Activated CD4-positive, alpha-beta T cell treated with anti-CD3 and anti-CD28 coated beads, Interleukin-2, amount 10 ng/mL, durations not matched to agents 24 days and 14 days (primary cell): ENCODE measurements at regions not wholly inside any gene's neighbourhood (a gene's known extent, or its start where the extent isn't known, plus 50 kb on each side); places are given as distances from the start of the nearest gene placed in this dataset.
"Not testable (repeated sequence)": the region's sequence is repeated elsewhere in the genome, so short reads cannot be mapped to it uniquely, and the experiment has no call there.

Experiments
- DNase-seq: peaks from one replicate; pipeline ENCODE4 v3.0.0; 2022
- H3K27ac Mint-ChIP-seq: one replicate; pipeline ENCODE4 v1.8.0; 2022; ENCODE audit warnings: mild to moderate bottlenecking, mixed read lengths
- H3K27me3 Mint-ChIP-seq: one replicate; pipeline ENCODE4 v1.8.0; 2022; ENCODE audit warnings: mixed read lengths
- H3K36me3 Mint-ChIP-seq: one replicate; pipeline ENCODE4 v1.8.0; 2022; ENCODE audit warnings: low read depth, mild to moderate bottlenecking, mixed read lengths
- H3K4me1 Mint-ChIP-seq: one replicate; pipeline ENCODE4 v1.8.0; 2021; ENCODE audit warnings: mixed read lengths
- H3K4me3 Mint-ChIP-seq: one replicate; pipeline ENCODE4 v1.8.0; 2022; ENCODE audit warnings: mild to moderate bottlenecking, moderate library complexity, mixed read lengths
- H3K9me3 Mint-ChIP-seq: one replicate; pipeline ENCODE4 v1.8.0; 2021; ENCODE audit warnings: mixed read lengths
- intact Hi-C: fragments of 100-400 bp; cut with micrococcal nuclease; formaldehyde crosslinking; loops from one replicate; pipeline ENCODE4 v1.15.1; 2023

DNA sequence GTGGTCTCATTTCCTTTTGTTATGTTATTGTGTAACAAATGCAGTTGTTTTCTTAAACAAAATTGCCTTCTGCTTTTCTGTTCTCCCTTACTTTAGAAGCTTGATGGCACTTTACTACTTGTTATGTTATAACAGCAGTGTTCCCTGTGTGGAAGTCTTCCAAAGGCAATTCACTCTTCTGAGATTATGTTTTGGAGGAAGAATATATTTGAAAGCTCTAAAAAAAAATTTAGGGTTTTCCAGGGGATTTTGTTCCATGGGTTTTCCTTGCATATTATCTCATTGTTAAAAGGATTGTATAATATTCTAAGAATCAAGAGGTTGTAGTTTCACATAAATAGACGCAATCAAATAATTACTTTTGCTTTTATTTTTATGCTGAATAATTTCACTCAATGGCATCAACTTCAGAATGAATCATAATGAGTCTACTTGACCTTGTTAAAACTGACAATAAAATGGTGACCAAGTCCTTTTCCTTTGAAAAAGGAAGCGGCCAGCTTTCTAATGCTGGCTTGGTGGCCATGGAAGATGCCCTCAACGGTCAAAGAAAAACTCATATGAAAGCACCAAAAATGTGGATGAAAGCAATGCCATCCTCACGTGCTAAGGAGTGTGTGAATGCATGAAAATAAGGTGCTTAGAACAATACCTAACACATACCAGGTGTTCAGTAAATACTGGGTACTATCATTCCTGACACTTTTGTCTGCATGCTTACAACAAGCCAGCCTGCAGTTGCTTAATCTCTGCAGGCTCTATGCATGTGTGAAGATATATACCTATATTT, 92.4 kb upstream of the KLF6 start:
- H3K4me1 Mint-ChIP-seq = peaks cover 36% of the 10 kb centered on the region
- H3K36me3 Mint-ChIP-seq = no peaks in the 10 kb centered on the region
- H3K4me3 Mint-ChIP-seq = no peak overlapping the region
- H3K27me3 Mint-ChIP-seq = no peaks in the 10 kb centered on the region
- DNase-seq = no peak
- intact Hi-C loops = loop anchor here (10.0 kb wide), 1 partner anchor 777 kb away; no protein-coding TSS in a partner anchor
- H3K27ac Mint-ChIP-seq = no peak overlapping the region
- peaks cover 9% of the 10 kb centered on the region for H3K9me3 Mint-ChIP-seq

DNA sequence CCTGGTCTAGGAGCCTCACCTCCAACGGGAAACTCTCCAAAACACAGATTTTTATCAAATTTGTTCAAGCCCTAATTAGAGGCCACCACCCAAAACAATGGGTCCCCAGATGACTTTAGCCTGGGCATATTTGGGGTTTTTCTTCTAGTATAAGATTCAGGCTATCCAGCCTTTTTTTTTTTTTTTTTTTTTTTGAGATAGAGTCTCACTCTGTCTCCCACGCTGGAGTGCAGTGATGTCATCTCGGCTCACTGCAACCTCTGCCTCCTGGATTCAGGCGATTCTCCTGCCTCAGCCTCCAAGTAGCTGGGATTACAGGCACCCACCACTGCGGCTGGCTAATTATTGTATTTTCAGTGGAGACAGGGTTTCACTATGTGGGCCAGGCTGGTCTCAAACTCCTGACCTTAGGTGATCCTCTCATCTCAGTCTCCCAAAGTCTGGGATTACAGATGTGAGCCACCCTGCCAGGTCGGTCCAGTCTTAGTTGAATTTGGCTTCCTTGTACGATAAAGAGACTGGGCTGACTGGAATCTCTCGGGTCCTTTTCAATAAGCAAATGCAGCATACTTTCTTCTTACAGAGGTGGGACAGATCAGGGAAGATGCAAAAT, 91.4 kb upstream of the KLF6 start:
- H3K27ac Mint-ChIP-seq = peak overlapping the region; percentile 88
- H3K4me3 Mint-ChIP-seq = peak overlapping the region; percentile 39
- H3K4me1 Mint-ChIP-seq = peaks cover 45% of the 10 kb centered on the region
- H3K9me3 Mint-ChIP-seq = no peaks in the 10 kb centered on the region
- no peak for DNase-seq
- no peaks in the 10 kb centered on the region for H3K27me3 Mint-ChIP-seq
- H3K36me3 Mint-ChIP-seq = no peaks in the 10 kb centered on the region
- intact Hi-C loops = loop anchor here (10.0 kb wide), 1 partner anchor 778 kb away; no protein-coding TSS in a partner anchor

DNA sequence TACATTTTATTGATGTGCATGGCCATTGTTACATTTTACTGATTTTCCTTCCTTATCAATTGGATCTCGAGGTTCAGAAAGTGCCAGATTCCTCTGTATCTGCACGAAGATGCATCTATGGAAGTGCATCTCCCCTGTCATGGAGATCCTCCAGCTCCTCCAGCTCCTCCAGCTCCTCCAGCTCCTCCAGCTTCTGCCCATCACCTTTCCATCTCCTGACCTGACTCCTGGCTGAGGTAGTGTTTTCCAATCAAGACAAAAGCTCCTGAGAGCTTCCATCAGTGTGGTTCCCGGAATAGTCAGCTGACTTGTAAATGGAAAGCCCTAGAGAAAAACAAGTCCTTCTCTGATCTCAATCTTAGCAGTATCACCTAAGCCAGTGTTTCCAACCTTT, 90.8 kb upstream of the KLF6 start:
- H3K27me3 Mint-ChIP-seq = no peaks in the 10 kb centered on the region
- peak overlapping the region; percentile 88 for H3K27ac Mint-ChIP-seq
- H3K4me1 Mint-ChIP-seq = peaks cover 46% of the 10 kb centered on the region
- H3K36me3 Mint-ChIP-seq = no peaks in the 10 kb centered on the region
- H3K9me3 Mint-ChIP-seq = no peaks in the 10 kb centered on the region
- peak; percentile 66 for DNase-seq
- H3K4me3 Mint-ChIP-seq = peak overlapping the region; percentile 39
- intact Hi-C loops = loop anchor here (1.0 to 10.0 kb wide), 5 partner anchors 10 to 779 kb away; no protein-coding TSS in a partner anchor

DNA sequence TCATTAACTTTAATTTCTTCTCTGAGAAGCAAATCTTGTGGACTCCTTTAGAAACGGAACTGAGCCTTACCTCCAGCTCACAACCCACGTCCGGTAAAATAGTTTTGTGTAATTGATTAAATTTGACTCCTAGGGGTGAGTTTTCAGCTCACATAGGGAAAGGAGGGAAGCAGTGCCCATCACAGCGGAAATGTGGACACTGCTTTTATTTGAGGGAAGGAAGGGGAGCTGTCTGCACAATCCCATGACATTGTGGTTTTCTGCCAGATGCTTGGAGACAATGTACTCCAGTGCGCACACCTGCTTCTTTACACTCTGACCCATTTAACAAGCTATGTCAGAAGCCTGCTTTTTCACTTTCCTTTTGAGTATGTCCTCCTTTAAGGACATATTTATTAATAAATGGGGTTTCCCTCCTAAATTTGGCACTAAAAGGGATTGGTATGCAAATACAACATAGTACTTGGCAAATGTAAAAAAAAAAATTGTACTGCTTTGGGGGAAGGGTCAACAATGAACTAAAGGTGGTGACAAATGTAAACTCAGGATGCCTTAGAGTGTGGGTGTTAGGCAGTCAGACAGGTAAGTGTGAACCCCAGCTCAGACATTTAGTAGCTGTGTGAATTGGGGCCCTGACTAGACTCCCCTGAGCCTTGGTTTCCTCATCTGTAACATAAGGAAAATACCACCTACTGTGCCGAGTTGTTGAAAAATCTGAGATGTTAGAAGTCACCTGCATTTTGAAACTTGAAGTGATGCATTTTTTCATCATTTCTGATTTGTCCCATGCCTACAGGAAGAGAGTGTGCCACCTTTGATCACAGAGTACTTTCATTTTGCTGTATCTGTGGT, 90.2 kb upstream of the KLF6 start:
- no peaks in the 10 kb centered on the region for H3K9me3 Mint-ChIP-seq
- intact Hi-C loops = loop anchor here (1.0 to 10.0 kb wide), 5 partner anchors 9 to 780 kb away; no protein-coding TSS in a partner anchor
- no peaks in the 10 kb centered on the region for H3K27me3 Mint-ChIP-seq
- DNase-seq = peak; percentile 75
- H3K4me3 Mint-ChIP-seq = peak overlapping the region; percentile 39
- peaks cover 46% of the 10 kb centered on the region for H3K4me1 Mint-ChIP-seq
- peak overlapping the region; percentile 88 for H3K27ac Mint-ChIP-seq
- H3K36me3 Mint-ChIP-seq = no peaks in the 10 kb centered on the region

DNA sequence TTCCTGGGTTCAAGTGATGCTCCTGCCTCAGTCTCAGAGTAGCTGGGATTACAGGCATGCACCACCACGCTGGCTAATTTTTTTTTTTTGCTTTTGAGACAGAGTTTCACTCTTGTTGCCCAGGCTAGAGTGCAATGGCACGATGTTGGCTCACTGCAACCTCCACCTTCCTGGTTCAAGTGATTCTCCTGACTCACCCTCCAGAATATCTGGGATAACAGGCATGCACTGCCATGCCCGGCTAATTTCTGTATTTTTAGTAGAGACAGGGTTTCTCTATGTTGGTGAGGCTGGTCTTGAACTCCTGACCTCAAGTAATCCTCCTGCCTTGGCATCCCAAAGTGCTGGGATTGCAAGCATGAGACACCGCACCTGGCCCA, 89.6 kb upstream of the KLF6 start:
- not testable (repeated sequence) for H3K36me3 Mint-ChIP-seq
- H3K4me1 Mint-ChIP-seq = peaks cover 47% of the 10 kb centered on the region

DNA sequence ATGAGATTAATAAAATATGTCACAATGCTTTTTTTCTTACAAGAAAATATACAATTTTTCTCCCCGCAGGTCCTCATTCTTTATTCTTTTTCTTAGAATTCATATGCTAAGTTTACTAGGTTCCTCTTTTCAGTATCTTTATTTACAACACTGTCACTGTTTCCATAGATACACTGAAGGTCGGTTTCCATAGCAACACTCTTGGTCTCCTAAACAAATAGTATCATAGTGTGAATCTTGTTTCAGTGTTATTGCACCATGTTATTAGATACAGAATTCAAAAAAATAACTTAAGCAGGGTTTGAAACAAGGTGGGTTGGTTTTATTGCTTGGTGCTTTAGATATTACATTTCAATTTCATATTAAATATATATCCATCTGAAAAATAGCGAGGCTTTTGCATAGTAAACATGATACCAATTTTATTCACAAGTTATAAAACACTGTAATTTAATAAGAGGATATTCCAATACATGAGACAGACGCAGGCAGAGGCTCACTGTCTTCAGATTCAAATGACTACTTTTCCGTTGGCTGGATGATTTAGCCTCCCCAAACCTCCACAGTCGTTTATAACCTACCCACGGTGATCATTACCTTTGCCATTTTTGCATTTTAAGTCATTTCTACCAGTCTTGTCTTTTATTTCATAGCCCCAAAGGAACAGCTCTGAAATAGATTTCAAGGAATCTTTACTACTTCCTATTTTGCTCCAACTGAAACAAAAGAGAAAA, 88.9 kb upstream of the KLF6 start:
- Mint-ChIP-seq H3K27ac (peak overlapping the region; percentile 88), H3K36me3 (no peaks in the 10 kb centered on the region), H3K9me3 (no peaks in the 10 kb centered on the region), H3K4me1 (peaks cover 52% of the 10 kb centered on the region), H3K27me3 (no peaks in the 10 kb centered on the region), H3K4me3 (peak overlapping the region; percentile 14)
- DNase-seq = peak; percentile 81
- intact Hi-C loops = loop anchor here (1.0 to 10.0 kb wide), 7 partner anchors 15 to 781 kb away; no protein-coding TSS in a partner anchor

More for the DNA sequence above, 89.6 kb upstream of the KLF6 start:
- H3K27ac Mint-ChIP-seq = peak overlapping the region; percentile 88
- not testable (repeated sequence) for H3K27me3 Mint-ChIP-seq, DNase-seq, H3K9me3 Mint-ChIP-seq
- peak overlapping the region; percentile 39 for H3K4me3 Mint-ChIP-seq
- intact Hi-C loops = loop anchor here (2.0 to 10.0 kb wide), 4 partner anchors 14 to 780 kb away; no protein-coding TSS in a partner anchor

DNA sequence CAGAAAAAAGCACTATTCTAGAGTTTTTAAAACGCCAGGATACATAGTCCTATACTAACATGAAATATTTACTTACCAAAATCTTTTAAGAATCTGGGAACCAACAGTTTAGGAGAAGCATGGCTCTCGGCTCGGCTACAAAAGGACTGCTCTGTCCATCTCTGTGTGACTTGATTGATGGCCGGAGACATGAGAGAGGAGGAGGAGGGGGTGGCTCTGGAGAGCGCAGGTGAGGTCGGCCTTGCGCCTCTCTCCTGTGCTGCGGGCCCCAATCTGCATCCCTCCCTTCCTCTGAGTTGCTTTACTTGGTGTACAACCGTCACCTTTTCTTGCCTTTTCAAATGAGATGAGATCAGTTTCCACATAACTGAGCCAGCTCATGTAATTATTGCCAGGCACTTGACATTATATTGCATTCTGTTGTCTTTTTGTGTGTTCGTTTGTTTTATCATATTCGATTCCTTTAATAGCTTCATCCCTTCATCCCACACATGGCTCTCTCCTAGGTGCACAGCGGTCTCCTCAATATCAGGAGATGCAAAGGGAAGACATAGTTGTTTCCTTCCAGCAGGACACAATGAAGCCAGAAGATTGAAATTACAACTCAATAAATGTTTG, 87.8 kb upstream of the KLF6 start:
- intact Hi-C loops = loop anchor here (1.0 to 10.0 kb wide), 4 partner anchors 21 to 782 kb away; no protein-coding TSS in a partner anchor
- Mint-ChIP-seq H3K4me3 (no peak overlapping the region), H3K9me3 (no peaks in the 10 kb centered on the region), H3K27ac (peak overlapping the region; percentile 88), H3K36me3 (no peaks in the 10 kb centered on the region), H3K27me3 (no peaks in the 10 kb centered on the region), H3K4me1 (peaks cover 62% of the 10 kb centered on the region)
- DNase-seq = no peak

DNA sequence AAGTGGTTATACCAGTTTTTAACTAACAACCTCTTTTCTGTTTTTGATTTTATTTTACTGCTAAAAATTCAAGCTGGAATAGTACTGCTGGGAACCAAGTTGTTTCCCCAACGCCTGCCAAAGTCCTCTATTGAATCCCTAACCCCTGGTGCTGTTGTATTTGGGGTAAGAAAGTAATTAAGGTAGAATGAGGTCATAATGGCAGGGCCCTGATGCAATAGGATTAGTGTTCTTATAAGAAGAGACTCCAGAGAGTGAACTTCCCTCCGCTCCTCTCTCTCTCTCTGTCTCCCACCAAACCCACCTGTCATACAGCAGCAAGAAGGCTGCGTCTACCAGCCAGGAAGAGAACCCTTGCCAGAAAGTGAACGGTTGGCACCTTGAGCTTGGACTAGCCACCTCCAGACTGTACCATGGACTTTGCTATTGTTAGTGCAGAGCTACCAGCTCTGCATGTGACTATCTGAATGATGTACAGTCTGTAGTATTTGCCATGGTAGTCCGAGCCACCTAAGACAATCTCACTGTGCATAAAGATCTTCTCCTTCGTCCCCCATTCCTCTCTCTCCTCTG, 86.5 kb upstream of the KLF6 start:
- Mint-ChIP-seq H3K4me1 (peaks cover 70% of the 10 kb centered on the region), H3K4me3 (no peak overlapping the region), H3K27ac (peak overlapping the region; percentile 14), H3K36me3 (no peaks in the 10 kb centered on the region), H3K27me3 (no peaks in the 10 kb centered on the region), H3K9me3 (no peaks in the 10 kb centered on the region)
- intact Hi-C loops = loop anchor here (10.0 kb wide), 1 partner anchor 783 kb away; no protein-coding TSS in a partner anchor
- no peak for DNase-seq

DNA sequence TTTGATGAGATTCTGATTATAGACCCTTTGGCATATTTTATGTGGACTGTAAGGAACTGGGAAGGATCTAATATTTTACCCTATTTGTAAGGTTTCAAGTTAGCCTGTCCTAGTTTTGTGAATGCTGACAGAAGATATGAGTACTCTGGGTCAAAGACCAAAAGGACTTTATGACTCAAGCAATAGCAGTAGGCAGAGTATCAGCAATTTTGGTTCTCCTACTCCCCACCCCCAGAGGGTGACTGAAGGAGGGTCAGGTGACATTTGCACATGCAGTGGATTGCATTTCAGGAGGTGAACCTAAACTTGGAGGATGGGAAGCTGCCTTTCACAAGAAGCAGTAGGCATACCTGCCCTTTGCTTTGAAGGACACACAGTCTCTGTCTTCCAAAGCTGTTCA, 84.0 kb upstream of the KLF6 start:
- no peak overlapping the region for H3K4me3 Mint-ChIP-seq

DNA sequence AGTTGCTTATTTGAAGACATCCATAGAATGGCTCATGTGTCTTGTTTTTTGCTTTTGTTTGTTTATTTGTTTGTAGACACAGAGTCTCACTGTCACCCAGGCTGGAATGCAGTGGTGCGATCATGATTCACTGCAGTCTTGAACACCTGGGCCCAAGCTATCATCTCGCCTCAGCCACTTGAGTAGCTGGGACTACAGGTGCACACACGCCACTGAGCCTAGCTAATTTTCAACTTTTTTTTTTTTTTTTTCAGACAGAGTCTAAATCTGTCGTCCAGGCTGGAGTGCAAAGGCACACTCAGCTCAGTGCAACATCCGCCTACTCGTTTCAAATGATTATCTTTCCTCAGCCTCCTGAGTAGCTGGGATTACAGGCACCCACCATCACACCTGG, 83.3 kb upstream of the KLF6 start:
- Mint-ChIP-seq H3K4me1 (peaks cover 66% of the 10 kb centered on the region), H3K4me3 (no peak overlapping the region), H3K9me3 (peaks cover 7% of the 10 kb centered on the region), H3K27ac (peak overlapping the region; percentile 91), H3K27me3 (no peaks in the 10 kb centered on the region), H3K36me3 (no peaks in the 10 kb centered on the region)
- intact Hi-C loops = loop anchor here (5.0 kb wide), 4 partner anchors 164 to 264 kb away; no protein-coding TSS in a partner anchor
- DNase-seq = no peak

More for the DNA sequence above, 84.0 kb upstream of the KLF6 start:
- intact Hi-C loops = loop anchor here (5.0 kb wide), 4 partner anchors 163 to 263 kb away; no protein-coding TSS in a partner anchor
- H3K36me3 Mint-ChIP-seq = no peaks in the 10 kb centered on the region
- peaks cover 7% of the 10 kb centered on the region for H3K9me3 Mint-ChIP-seq
- H3K4me1 Mint-ChIP-seq = peaks cover 69% of the 10 kb centered on the region
- DNase-seq = no peak
- H3K27me3 Mint-ChIP-seq = no peaks in the 10 kb centered on the region
- H3K27ac Mint-ChIP-seq = peak overlapping the region; percentile 91

DNA sequence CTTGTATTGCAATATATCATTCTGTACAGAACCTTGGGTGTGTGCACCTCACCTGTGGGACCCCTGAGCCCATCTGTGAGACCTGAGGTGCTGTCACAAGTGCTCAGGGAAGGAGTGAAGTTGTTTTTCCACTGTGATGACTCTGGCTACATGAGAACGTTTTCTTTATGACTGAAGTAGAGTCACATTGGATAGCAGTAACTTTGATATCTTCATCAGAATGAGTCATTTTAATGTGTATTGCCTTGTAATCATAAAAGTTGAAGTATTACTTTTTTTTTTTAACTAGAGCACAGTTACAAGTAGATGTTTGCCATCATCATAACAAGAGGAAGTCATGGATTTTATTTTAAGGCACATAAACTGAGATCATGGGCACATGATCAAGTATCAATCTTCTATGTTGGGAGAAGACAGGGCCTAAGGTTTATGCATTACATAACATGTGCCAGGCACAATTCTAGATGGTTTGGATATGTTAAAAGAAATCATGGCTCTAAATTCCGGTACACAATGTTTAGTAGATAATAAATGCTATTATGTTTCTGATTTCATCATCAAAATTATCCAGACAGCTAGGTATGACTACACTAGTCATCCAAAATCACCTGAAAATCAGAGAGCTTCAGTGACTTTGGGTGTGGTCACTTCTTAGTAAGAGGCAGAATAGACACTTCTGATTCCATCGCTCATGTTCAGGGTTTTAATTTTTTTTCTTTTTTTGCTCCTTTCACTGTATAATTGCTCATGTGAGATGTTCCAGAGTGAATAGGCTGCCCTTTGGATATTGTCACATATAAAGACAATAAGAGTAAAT, 82.7 kb upstream of the KLF6 start:
- Mint-ChIP-seq H3K27ac (peak overlapping the region; percentile 91), H3K4me3 (no peak overlapping the region), H3K4me1 (peaks cover 61% of the 10 kb centered on the region), H3K36me3 (no peaks in the 10 kb centered on the region), H3K27me3 (no peaks in the 10 kb centered on the region), H3K9me3 (peaks cover 7% of the 10 kb centered on the region)
- no peak for DNase-seq
- intact Hi-C loops = loop anchor here (1.0 to 5.0 kb wide), 9 partner anchors 21 to 265 kb away; no protein-coding TSS in a partner anchor
